ENCODE measurements at regions not wholly inside any gene's neighbourhood (a gene's known extent, or its start where the extent isn't known, plus 50 kb on each side); places are given as distances from the start of the nearest gene placed in this dataset.

DNA sequence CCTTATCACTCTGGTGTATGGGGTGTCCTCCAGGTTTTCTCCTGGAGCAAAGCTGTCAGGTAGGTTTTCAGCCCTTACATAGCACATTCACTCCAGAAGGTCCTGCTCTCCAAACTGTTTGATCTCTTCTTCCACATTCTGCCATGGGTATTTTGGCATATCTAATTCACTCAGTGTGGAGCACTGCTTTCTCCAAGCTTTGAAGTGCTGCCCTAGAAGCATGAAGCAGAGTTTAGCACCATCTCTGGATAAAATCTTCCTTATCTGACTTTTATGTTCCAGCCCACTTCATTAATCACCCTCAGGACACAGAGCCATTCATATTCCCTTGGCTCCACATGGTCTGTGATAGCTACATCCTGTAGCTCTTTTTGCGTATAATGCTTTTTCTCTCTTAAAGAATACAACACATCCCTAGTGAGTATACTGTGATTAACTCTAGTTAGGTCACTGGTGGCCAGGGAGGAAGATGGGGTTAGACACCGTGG lies 56.7 kb upstream of the ARHGAP28 start:
- Histone ChIP-seq H3K27me3 (ENCODE audit: control insufficient read depth in 1 of 2, insufficient read depth in 2 of 2, low read length in 2 of 2) (no peaks in the 10 kb centered on the region), H3K9me3 (ENCODE audit: control insufficient read depth in 2 of 2, low read length in 2 of 2) (peaks cover 0 to 3% of the 10 kb centered on the region in 2 donors), H3K4me3 (ENCODE audit: low read length in 2 of 2) (no peak overlapping the region), H3K4me1 (ENCODE audit: control insufficient read depth, insufficient read depth, low read length) (no peaks in the 10 kb centered on the region), H3K36me3 (ENCODE audit: control insufficient read depth in 2 of 2, insufficient read depth in 2 of 2, low read length in 2 of 2) (no peaks in the 10 kb centered on the region), H3K27ac (ENCODE audit: low read length) (no peak overlapping the region), H3K9ac (ENCODE audit: low read length in 2 of 2) (no peak overlapping the region)

DNA sequence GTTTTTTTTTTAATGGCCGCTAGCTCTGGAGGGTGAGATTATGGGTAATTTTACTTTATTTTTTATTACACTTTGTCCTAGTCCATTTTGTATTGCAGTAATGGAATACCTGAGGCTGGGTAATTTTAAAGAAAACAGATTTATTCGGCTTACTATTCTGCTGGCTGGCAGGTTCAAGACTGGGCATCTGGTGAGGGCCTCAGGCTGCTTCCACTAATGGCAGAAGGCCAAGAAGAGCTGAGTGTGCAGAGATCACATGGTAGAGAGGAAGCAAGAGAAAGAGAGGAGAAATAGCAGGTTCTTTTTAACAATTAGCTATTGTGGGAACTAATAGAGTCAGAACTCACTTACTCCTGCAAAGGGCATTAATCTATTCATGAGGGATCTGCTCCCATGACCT lies 52.4 kb upstream of the ARHGAP28 start:
- Histone ChIP-seq H3K4me3 (ENCODE audit: low read length in 2 of 2) (no peak overlapping the region), H3K9me3 (ENCODE audit: control insufficient read depth in 2 of 2, low read length in 2 of 2) (peaks cover 0 to 3% of the 10 kb centered on the region in 2 donors), H3K36me3 (ENCODE audit: control insufficient read depth in 2 of 2, insufficient read depth in 2 of 2, low read length in 2 of 2) (no peaks in the 10 kb centered on the region), H3K4me1 (ENCODE audit: control insufficient read depth, insufficient read depth, low read length) (no peaks in the 10 kb centered on the region), H3K9ac (ENCODE audit: low read length in 2 of 2) (no peak overlapping the region), H3K27me3 (ENCODE audit: control insufficient read depth in 1 of 2, insufficient read depth in 2 of 2, low read length in 2 of 2) (no peaks in the 10 kb centered on the region), H3K27ac (ENCODE audit: low read length) (no peak overlapping the region)

DNA sequence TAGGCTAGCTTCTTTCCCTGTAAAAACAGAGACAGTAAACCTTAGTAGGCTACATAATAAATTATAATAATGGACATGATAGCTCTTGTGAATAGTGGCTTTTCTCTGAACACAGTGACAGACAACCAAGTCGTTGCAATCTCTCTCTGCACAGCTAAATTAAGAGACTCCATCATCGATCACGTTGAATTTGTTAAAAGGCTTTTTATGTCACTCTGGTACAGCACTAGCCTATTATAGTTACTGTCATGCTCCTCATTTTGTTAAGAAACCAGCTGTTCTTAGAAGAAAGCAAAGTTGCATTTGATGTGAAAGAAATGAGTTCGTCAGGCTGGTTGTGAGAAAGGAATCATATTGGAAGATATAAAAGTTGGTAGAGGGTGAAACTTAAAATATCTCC lies 50.3 kb upstream of the ARHGAP28 start:
- Histone ChIP-seq H3K4me1 (ENCODE audit: control insufficient read depth, insufficient read depth, low read length) (peaks cover 5% of the 10 kb centered on the region), H3K9me3 (ENCODE audit: control insufficient read depth in 2 of 2, low read length in 2 of 2) (peaks cover 0 to 3% of the 10 kb centered on the region in 2 donors), H3K27me3 (ENCODE audit: control insufficient read depth in 1 of 2, insufficient read depth in 2 of 2, low read length in 2 of 2) (no peaks in the 10 kb centered on the region), H3K9ac (ENCODE audit: low read length in 2 of 2) (no peak overlapping the region), H3K27ac (ENCODE audit: low read length) (no peak overlapping the region), H3K4me3 (ENCODE audit: low read length in 2 of 2) (no peak overlapping the region), H3K36me3 (ENCODE audit: control insufficient read depth in 2 of 2, insufficient read depth in 2 of 2, low read length in 2 of 2) (no peaks in the 10 kb centered on the region)

Data from stomach smooth muscle (tissue), 2 donors.